OCI-LY3 (cell line): ENCODE measurements at regions not wholly inside any gene's neighbourhood (a gene's known extent, or its start where the extent isn't known, plus 50 kb on each side); places are given as distances from the start of the nearest gene placed in this dataset.

Experiments used
- H2AFZ ChIP-seq: fragments of 200-600, 300-600 bp; shearing (Covaris generic); 2 replicates; pipeline ENCODE4 v1.6.0; 2014; ENCODE audit warnings: antibody characterized with exemption, low read depth, low read length
- H3K27ac ChIP-seq: fragments of 200-600, 300-600 bp; sonication (generic); 2 replicates; pipeline ENCODE4 v1.5.1; 2014; ENCODE audit warnings: mild to moderate bottlenecking, low read length, moderate library complexity, mixed read lengths
- H3K27me3 ChIP-seq: fragments of 200-600, 300-600 bp; sonication (generic); 2 replicates; pipeline ENCODE4 v1.6.1; 2014; ENCODE audit warnings: low read depth, low read length, mixed read lengths
- H3K36me3 ChIP-seq: fragments of 200-600, 300-600 bp; sonication (generic); replicated peaks from 2 replicates; pipeline ENCODE3; 2014; ENCODE audit warnings: low read depth, low read length, mixed read lengths
- H3K4me1 ChIP-seq: fragments of 300-600, 200-600 bp; sonication (generic); 2 replicates; pipeline ENCODE4 v1.6.1; 2014; ENCODE audit warnings: low read length, mixed read lengths
- H3K4me2 ChIP-seq: fragments of 200-600, 300-600 bp; sonication (generic); 2 replicates; pipeline ENCODE4 v1.6.1; 2014; ENCODE audit warnings: low read length, mixed read lengths
- H3K4me3 ChIP-seq: fragments of 300-600, 200-600 bp; sonication (generic); 2 replicates; pipeline ENCODE4 v1.5.1; 2014; ENCODE audit warnings: antibody characterized with exemption, mild to moderate bottlenecking, low read length, moderate library complexity
- H3K79me2 ChIP-seq: fragments of 300-600, 200-600 bp; shearing (Covaris generic); 2 replicates; pipeline ENCODE4 v1.6.1; 2014; ENCODE audit warnings: mild to moderate bottlenecking, low read length, mixed read lengths
- H3K9ac ChIP-seq: fragments of 300-600, 200-600 bp; shearing (Covaris generic); 2 replicates; pipeline ENCODE4 v1.6.0; 2014; ENCODE audit warnings: mild to moderate bottlenecking, low read length, moderate library complexity
- H3K9me3 ChIP-seq: fragments of 200-600, 300-600 bp; shearing (Covaris generic); 2 replicates; pipeline ENCODE4 v1.6.1; 2014; ENCODE audit warnings: low read length, mixed read lengths; ENCODE audit not compliant: insufficient read depth
- H4K20me1 ChIP-seq: fragments of 200-600, 300-600 bp; sonication (generic); 2 replicates; pipeline ENCODE4 v1.6.1; 2016; ENCODE audit warnings: low read length, mixed read lengths; ENCODE audit not compliant: insufficient read depth
- CTCF ChIP-seq: fragments of 200-600, 300-600 bp; sonication (generic); IDR thresholded peaks from 2 replicates; pipeline ENCODE4 v1.5.1; 2014; ENCODE audit warnings: antibody characterized with exemption, low read length, low read depth
- EZH2phosphoT487 ChIP-seq: fragments of 200-600 bp; shearing (Covaris generic); IDR thresholded peaks from 2 replicates; pipeline ENCODE4 v1.6.1; 2018; ENCODE audit warnings: antibody characterized with exemption, mixed run types, low read depth

- H3K9me3 ChIP-seq = no peaks in the 10 kb centered on the region
- peak overlapping the region; percentile 45; the same call in 1 of the 2 replicates for H2AFZ ChIP-seq
- TF ChIP-seq EZH2phosphoT487 (no peak), CTCF (no peak)
- H3K79me2 ChIP-seq = no peaks in the 10 kb centered on the region
- no peak overlapping the region for H3K4me2 ChIP-seq
- no peaks in the 10 kb centered on the region for H4K20me1 ChIP-seq
- no peaks in the 10 kb centered on the region for H3K36me3 ChIP-seq
- H3K4me1 ChIP-seq = peaks cover 57% of the 10 kb centered on the region
- no peaks in the 10 kb centered on the region for H3K27me3 ChIP-seq
- H3K4me3 ChIP-seq = no peak overlapping the region
- H3K27ac ChIP-seq = peak overlapping the region; percentile 69; the same call in 1 of the 2 replicates
- H3K9ac ChIP-seq = no peak overlapping the region
These were observed 183.4 kb upstream of the FAM241A start for GRCh38 chr4:111961809-111962208.

GRCh38 chr4:111963158-111963700 is 182.0 kb upstream of the FAM241A start:
- peak overlapping the region; percentile 29 for H3K4me3 ChIP-seq
- TF ChIP-seq CTCF (no peak), EZH2phosphoT487 (no peak)
- no peaks in the 10 kb centered on the region for H4K20me1 ChIP-seq
- no peaks in the 10 kb centered on the region for H3K79me2 ChIP-seq
- peak overlapping the region; percentile 26 for H3K9ac ChIP-seq
- peak overlapping the region; percentile 57 for H3K4me2 ChIP-seq
- no peaks in the 10 kb centered on the region for H3K9me3 ChIP-seq
- H3K27me3 ChIP-seq = no peaks in the 10 kb centered on the region
- H2AFZ ChIP-seq = no peak overlapping the region
- peak overlapping the region; percentile 69 for H3K27ac ChIP-seq
- peaks cover 57% of the 10 kb centered on the region for H3K4me1 ChIP-seq
- H3K36me3 ChIP-seq = no peaks in the 10 kb centered on the region

- H3K4me1 ChIP-seq = 0 out of 2 replicates have a peak, but pooled peaks cover 4% of the 10 kb centered on the region
- peaks cover 4% of the 10 kb centered on the region; the same call in 1 of the 2 replicates for H3K9me3 ChIP-seq
- no peak overlapping the region for H3K9ac ChIP-seq
- H3K27me3 ChIP-seq = no peaks in the 10 kb centered on the region
- H3K4me3 ChIP-seq = no peak overlapping the region
- TF ChIP-seq EZH2phosphoT487 (no peak), CTCF (no peak)
- no peak overlapping the region for H2AFZ ChIP-seq
- no peaks in the 10 kb centered on the region for H3K79me2 ChIP-seq
- no peaks in the 10 kb centered on the region for H3K36me3 ChIP-seq
- H4K20me1 ChIP-seq = no peaks in the 10 kb centered on the region
- H3K27ac ChIP-seq = no peak overlapping the region
- H3K4me2 ChIP-seq = no peak overlapping the region
These were observed 167.8 kb upstream of the FAM241A start for GRCh38 chr4:111977419-111977965.

GRCh38 chr4:111979921-111980320 is 165.3 kb upstream of the FAM241A start:
- H2AFZ ChIP-seq = no peak overlapping the region
- no peak overlapping the region for H3K9ac ChIP-seq
- TF ChIP-seq CTCF = no peak
- no peak for TF ChIP-seq EZH2phosphoT487
- no peaks in the 10 kb centered on the region for H3K79me2 ChIP-seq
- no peaks in the 10 kb centered on the region for H3K27me3 ChIP-seq
- H3K4me3 ChIP-seq = no peak overlapping the region
- no peaks in the 10 kb centered on the region for H4K20me1 ChIP-seq
- H3K9me3 ChIP-seq = peaks cover 4% of the 10 kb centered on the region; the same call in 1 of the 2 replicates
- H3K4me2 ChIP-seq = no peak overlapping the region
- peaks cover 12% of the 10 kb centered on the region for H3K4me1 ChIP-seq
- H3K36me3 ChIP-seq = no peaks in the 10 kb centered on the region
- H3K27ac ChIP-seq = no peak overlapping the region
